Activated CD4-positive, alpha-beta T cell treated with anti-CD3 and anti-CD28 coated beads, Interleukin-2, amount 10 ng/mL, durations not matched to agents 7 days and 5 days (primary cell): ENCODE measurements at regions not wholly inside any gene's neighbourhood (a gene's known extent, or its start where the extent isn't known, plus 50 kb on each side); places are given as distances from the start of the nearest gene placed in this dataset.
"Not testable (repeated sequence)": the region's sequence is repeated elsewhere in the genome, so short reads cannot be mapped to it uniquely, and the experiment has no call there.

Source experiments
- CTCF ChIA-PET: fragments of 350-600 bp; sonication (Branson Sonifier 250); formaldehyde crosslinking; loops from one replicate; lab custom pipeline; 2021; ENCODE audit warnings: antibody characterized with exemption; lab: Charles Lee
- POLR2A ChIA-PET: fragments of 350-600 bp; sonication (Branson Sonifier 250); formaldehyde crosslinking; loops from one replicate; lab custom pipeline; 2021; ENCODE audit warnings: antibody characterized with exemption; lab: Charles Lee
- DNase-seq: peaks from one replicate; pipeline ENCODE4 v3.0.0-alpha.2; 2020
- H3K27ac Mint-ChIP-seq: one replicate; pipeline ENCODE4 v1.8.0; 2021; ENCODE audit warnings: mild to moderate bottlenecking, moderate library complexity, mixed read lengths
- H3K27me3 Mint-ChIP-seq: one replicate; pipeline ENCODE4 v1.8.0; 2021; ENCODE audit warnings: mixed read lengths
- H3K36me3 Mint-ChIP-seq: one replicate; pipeline ENCODE4 v1.8.0; 2021; ENCODE audit warnings: low read depth, mixed read lengths
- H3K4me1 Mint-ChIP-seq: one replicate; pipeline ENCODE4 v1.8.0; 2021; ENCODE audit warnings: mixed read lengths
- H3K4me3 Mint-ChIP-seq: one replicate; pipeline ENCODE4 v1.8.0; 2021; ENCODE audit warnings: mild to moderate bottlenecking, moderate library complexity, mixed read lengths
- H3K9me3 Mint-ChIP-seq: one replicate; pipeline ENCODE4 v1.8.0; 2021; ENCODE audit warnings: mixed read lengths

DNA sequence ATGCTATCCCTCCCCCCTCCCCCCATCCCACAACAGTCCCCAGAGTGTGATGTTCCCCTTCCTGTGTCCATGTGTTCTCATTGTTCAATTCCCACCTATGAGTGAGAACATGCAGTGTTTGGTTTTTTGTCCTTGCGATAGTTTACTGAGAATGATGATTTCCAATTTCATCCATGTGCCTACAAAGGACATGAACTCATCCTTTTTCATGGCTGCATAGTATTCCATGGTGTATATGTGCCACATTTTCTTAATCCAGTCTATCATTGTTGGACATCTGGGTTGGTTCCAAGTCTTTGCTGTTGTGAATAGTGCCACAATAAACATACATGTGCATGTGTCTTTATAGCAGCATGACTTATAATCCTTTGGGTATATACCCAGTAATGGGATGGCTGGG lies 701.3 kb downstream of the PLOD2 start:
- POLR2A ChIA-PET, H3K4me3 Mint-ChIP-seq, H3K4me1 Mint-ChIP-seq, H3K27ac Mint-ChIP-seq, H3K36me3 Mint-ChIP-seq, CTCF ChIA-PET, H3K9me3 Mint-ChIP-seq, DNase-seq, H3K27me3 Mint-ChIP-seq: not testable (repeated sequence)

DNA sequence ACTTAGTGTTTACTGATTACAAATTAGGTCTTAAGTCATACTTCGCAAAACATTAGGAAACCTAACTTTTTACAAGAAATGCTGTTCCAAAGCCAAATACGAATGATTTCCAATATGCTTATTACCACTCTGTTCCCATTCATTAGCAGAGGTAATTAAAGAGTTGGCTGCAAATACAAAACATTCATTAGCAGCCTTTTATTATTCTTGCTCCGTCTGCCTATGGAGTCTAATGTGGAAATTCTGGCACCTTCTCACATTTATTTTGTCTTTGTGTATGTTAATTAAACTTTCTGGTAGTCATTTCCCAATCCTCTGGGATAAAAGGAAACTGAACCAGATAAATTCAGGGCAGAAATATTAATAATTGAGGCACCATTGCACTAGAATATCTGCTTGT lies 689.0 kb downstream of the PLOD2 start:
- DNase-seq: no peak
- Mint-ChIP-seq H3K4me1 (no peaks in the 10 kb centered on the region), H3K27ac (no peak overlapping the region), H3K9me3 (peaks cover 4% of the 10 kb centered on the region), H3K4me3 (no peak overlapping the region), H3K36me3 (no peaks in the 10 kb centered on the region), H3K27me3 (no peaks in the 10 kb centered on the region)
- CTCF ChIA-PET: no interaction called here
- POLR2A ChIA-PET: no interaction called here

DNA sequence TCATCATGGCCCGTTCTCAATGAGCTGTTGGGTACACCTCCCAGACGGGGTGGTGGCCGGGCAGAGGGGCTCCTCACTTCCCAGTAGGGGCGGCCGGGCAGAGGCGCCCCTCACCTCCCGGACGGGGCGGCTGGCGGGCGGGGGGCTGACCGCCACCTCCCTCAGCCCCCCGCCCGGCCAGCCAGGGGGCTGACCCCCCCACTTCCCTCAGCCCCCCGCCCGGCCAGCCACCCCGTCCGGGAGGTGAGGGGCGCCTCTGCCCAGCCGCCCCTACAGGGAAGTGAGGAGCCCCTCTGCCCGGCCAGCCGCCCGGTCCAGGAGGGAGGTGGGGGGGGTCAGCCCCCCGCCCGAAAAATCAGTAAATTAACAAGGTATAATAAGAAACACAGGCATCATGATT lies 678.2 kb downstream of the PLOD2 start:
- H3K4me1 Mint-ChIP-seq, H3K4me3 Mint-ChIP-seq, CTCF ChIA-PET, H3K27me3 Mint-ChIP-seq, H3K9me3 Mint-ChIP-seq, POLR2A ChIA-PET, H3K27ac Mint-ChIP-seq, DNase-seq, H3K36me3 Mint-ChIP-seq: not testable (repeated sequence)

DNA sequence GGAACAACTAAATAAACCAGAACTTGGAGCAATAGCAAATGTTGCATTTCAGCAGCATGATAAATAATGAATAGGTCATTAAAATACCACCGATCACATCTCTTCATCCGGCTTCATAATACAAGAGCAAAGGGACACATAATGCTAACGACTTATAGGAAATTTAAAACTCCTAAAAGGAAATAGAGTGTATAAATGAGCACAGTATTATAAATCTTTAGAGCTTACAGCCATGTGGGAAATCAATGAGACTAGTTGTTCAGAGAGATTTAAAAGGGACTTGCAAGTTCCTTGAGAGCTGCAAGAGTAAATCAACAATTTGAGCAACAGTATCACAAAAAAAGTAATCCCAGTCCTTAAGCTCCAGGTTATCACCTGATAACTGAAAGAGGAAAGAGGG lies 677.0 kb downstream of the PLOD2 start:
- Mint-ChIP-seq H3K27ac (no peak overlapping the region), H3K9me3 (peaks cover 4% of the 10 kb centered on the region), H3K4me3 (no peak overlapping the region), H3K4me1 (no peaks in the 10 kb centered on the region), H3K27me3 (no peaks in the 10 kb centered on the region), H3K36me3 (no peaks in the 10 kb centered on the region)
- ChIA-PET POLR2A (no interaction called here), CTCF (interaction anchor here (0.6 kb wide), 1 partner anchor 333 kb away, joined by 4 read pairs; no protein-coding TSS in a partner anchor)
- DNase-seq: no peak

DNA sequence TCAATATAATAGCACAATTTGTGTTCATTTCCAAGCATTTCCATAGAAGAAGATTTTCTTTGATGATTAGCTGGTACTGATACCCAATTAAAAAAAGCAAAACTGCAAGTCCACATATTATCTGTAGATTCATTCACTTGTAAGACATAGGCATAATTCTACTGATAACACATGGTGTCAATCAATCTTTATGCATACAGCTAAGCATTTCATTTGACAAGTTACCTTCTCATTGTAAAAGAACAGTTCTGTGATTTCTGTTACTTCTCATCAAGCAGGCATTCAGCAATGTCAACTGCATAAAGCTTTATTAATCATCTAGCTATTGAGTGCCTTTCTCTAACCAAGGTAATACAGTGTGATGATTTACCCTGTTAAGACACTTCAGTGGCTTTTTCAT lies 672.0 kb downstream of the PLOD2 start:
- no peak overlapping the region for H3K27ac Mint-ChIP-seq
- H3K9me3 Mint-ChIP-seq: no peaks in the 10 kb centered on the region
- no peaks in the 10 kb centered on the region for H3K4me1 Mint-ChIP-seq
- ChIA-PET POLR2A (no interaction called here), CTCF (no interaction called here)
- no peak for DNase-seq
- H3K4me3 Mint-ChIP-seq: no peak overlapping the region
- no peaks in the 10 kb centered on the region for H3K36me3 Mint-ChIP-seq
- no peaks in the 10 kb centered on the region for H3K27me3 Mint-ChIP-seq

DNA sequence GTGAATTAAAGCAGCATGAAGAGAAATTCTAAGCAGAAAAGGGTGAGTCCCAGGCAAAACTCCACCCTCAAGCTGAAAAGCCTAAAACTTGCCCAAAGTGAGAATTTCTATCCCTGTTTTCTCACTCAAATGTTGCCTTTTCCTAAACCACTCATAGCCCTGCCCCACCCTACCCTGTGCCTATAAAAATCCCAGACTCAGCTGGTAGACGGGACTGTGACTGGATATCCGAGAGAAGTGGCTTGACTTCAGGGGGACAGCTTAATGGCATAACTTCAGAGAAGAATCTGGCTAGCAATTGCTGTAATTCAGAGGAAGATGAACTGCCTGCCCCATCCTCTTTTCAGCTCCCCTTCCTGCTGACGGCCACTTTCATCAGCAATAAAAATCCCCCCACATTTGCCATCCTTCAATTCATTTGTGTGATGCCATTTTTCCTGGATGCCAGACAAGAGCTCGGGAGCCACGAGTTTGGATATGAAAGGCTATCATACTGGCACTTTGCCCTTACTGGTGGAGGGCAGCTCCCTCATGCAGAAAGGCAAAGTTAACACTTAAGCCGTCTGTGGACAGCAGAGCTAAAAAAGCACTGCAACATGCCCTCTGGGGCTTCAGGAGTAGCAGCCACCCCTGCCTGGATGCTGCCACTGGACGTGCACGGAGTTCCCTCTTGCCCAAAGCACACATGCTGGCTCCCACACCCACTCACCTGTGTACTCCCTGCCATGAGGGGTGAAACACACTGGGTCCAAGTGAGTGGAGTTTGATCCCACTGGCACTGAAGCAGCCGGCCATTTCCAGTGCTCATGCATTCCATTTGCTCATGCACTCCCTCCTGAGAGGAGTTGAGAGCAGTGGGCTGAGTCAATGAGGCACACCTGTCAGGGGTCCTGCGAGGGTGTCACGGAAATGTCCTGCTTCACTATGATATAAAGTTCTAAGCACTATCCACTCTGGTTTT lies 670.6 kb downstream of the PLOD2 start:
- no peak for DNase-seq
- ChIA-PET POLR2A (no interaction called here), CTCF (no interaction called here)
- Mint-ChIP-seq H3K27ac (no peak overlapping the region), H3K4me3 (no peak overlapping the region), H3K9me3 (no peaks in the 10 kb centered on the region), H3K36me3 (no peaks in the 10 kb centered on the region), H3K27me3 (no peaks in the 10 kb centered on the region), H3K4me1 (no peaks in the 10 kb centered on the region)

DNA sequence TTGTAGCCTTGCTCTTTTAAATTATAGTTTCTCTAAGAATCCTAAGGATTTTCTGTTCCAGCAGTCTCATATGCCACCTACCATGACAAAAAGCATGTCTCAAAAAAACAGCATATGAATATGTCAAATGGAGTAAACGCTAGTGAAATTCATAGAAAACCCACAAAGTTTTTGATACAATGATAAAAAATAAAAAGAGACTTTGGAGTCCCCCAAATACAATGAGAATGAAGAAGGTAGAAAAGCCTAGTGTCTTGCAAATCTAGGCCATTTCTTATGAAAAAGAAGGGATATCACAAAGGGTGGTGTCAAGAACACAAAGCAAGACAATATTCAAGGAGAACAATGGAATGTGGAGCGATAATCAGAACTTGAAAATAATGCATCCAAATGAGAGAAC lies 668.5 kb downstream of the PLOD2 start:
- CTCF ChIA-PET: no interaction called here
- POLR2A ChIA-PET: no interaction called here
- H3K36me3 Mint-ChIP-seq: no peaks in the 10 kb centered on the region
- no peaks in the 10 kb centered on the region for H3K4me1 Mint-ChIP-seq
- H3K4me3 Mint-ChIP-seq: no peak overlapping the region
- H3K27me3 Mint-ChIP-seq: no peaks in the 10 kb centered on the region
- no peaks in the 10 kb centered on the region for H3K9me3 Mint-ChIP-seq
- no peak overlapping the region for H3K27ac Mint-ChIP-seq
- no peak for DNase-seq

DNA sequence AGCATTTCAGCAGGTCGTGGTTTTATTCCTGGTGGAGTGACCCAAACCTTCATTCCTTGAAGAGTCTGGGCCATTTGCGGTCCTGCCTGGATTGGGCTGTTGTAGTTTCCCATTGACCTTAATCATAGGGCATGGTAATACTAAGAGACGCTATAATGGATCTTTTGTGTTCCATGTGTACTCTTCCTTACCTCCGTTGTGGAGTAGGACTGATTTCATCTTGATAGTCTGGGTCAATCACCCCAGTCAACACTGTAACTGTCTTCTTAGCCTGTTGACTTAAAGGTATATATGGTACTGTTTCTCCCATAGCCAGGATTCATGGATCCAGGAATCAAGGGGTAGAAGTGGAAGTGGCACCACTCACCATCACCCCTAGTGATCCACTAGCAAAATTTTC lies 643.6 kb downstream of the PLOD2 start:
- CTCF ChIA-PET, POLR2A ChIA-PET, H3K27me3 Mint-ChIP-seq, H3K4me3 Mint-ChIP-seq, H3K4me1 Mint-ChIP-seq, DNase-seq, H3K9me3 Mint-ChIP-seq, H3K36me3 Mint-ChIP-seq, H3K27ac Mint-ChIP-seq: not testable (repeated sequence)

DNA sequence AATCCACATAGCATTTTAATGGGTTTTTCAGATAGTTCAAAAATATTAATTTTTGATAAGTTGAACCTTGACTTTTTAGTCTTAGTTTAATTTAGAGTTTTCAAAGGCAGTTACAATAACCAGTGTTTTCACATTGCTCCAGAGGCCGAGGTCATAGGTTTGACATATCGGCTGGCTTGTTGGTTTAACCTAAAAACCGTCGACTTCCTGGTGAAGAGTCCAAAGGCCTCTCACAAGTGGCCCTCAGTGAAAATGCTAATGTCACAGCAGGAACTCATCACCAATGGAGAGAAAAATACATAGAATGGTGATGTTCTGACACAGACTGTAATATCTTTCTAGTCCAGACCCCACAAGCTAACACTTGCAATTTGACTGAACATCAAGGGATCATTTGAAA lies 642.3 kb downstream of the PLOD2 start:
- Mint-ChIP-seq H3K36me3 (no peaks in the 10 kb centered on the region), H3K4me3 (no peak overlapping the region), H3K4me1 (no peaks in the 10 kb centered on the region), H3K9me3 (no peaks in the 10 kb centered on the region), H3K27ac (no peak overlapping the region), H3K27me3 (no peaks in the 10 kb centered on the region)
- ChIA-PET CTCF (no interaction called here), POLR2A (no interaction called here)
- no peak for DNase-seq

DNA sequence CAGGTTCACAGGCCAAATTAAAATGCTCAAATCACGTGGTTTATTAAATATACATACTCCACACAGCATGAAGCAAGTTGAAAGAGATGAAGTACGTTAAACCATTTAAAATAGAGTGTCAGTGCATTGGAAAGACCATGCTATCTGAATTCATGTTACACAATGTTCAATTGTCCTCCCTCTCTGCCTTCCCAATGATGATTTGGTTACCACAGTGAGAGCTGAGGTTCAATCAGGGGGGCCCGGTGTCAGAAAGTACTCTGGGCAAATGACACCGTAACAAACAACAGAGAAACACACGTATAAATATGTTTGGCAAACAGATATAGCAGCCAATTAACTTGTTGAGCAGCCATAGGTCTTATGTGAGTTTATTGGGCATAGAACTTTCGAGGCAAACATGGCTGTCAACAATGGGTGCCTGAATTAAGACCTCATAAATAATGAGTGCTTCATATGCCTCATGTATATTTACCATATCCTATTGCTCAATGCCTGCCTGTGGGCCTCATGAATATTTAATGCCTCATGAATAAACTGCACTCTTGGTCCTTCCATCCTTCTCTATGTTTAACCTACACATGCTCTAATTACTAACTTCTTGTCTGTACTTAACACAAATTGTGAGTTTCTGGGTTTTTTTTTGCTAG lies 641.5 kb downstream of the PLOD2 start:
- Mint-ChIP-seq H3K9me3 (no peaks in the 10 kb centered on the region), H3K4me3 (no peak overlapping the region), H3K4me1 (no peaks in the 10 kb centered on the region), H3K27ac (no peak overlapping the region), H3K36me3 (no peaks in the 10 kb centered on the region), H3K27me3 (no peaks in the 10 kb centered on the region)
- no peak for DNase-seq
- CTCF ChIA-PET: no interaction called here
- POLR2A ChIA-PET: no interaction called here

DNA sequence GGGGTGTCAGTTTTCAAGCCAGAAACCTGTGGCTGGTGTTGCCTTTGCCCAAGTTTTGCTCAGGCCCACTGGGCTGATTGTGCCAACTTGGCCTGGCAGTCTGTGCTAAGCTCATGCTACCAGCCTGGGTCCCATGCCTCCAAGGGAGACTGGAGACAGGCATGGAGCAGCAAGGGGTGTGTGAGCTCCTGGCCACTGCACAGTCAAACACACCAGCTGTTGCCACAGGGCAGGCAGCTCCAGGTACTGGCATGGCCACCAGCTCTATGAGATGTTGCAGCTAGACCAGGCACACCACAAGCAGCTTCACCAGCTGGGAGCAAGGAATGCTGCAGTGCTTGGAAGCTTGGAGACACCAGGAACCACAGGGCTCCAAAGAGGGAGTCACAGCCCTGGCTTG lies 638.8 kb downstream of the PLOD2 start:
- DNase-seq: no peak
- no peaks in the 10 kb centered on the region for H3K27me3 Mint-ChIP-seq

DNA sequence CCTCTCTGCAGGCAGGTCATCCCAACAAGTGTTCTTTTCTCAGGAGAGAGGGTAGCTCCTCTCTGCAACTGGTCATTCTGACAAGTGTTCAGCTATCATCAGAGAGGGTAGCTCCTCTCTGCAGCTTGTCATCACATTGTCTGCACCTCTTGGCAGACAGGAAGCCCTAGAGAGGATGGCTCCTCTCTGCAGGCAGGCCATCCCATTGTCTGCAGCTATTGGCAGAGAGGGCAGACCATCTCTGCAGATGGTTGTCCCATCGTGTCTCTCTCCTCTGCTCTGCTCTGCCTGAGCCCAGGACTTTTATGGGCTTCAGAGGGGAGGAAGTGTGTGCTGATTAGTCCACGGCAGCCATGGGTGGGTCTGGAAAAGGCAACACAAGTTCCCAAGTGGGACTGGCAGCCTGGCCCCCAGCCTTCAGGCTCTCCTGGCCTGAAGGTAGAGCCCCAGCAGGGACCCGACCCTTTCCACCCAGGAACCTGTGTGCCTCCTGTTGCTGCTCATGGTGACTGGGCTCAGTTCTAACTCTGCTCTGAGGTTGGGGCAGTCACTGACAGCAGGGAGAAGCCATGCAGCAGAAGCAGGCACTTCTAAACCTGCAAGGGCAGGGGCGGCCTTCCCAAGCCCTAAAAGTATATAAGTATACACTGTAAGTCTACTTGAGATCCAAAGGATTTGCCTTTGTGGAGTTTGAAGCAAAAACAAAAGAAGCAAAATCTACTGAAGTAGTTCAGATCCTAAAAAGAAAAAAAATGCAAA lies 637.9 kb downstream of the PLOD2 start:
- Mint-ChIP-seq H3K4me3 (no peak overlapping the region), H3K9me3 (no peaks in the 10 kb centered on the region), H3K36me3 (no peaks in the 10 kb centered on the region), H3K27ac (no peak overlapping the region), H3K4me1 (no peaks in the 10 kb centered on the region), H3K27me3 (no peaks in the 10 kb centered on the region)
- DNase-seq: no peak
- POLR2A ChIA-PET: no interaction called here
- CTCF ChIA-PET: no interaction called here

More for the DNA sequence above, 638.8 kb downstream of the PLOD2 start:
- no peaks in the 10 kb centered on the region for H3K4me1 Mint-ChIP-seq
- H3K4me3 Mint-ChIP-seq: no peak overlapping the region
- H3K27ac Mint-ChIP-seq: no peak overlapping the region
- no peaks in the 10 kb centered on the region for H3K9me3 Mint-ChIP-seq
- ChIA-PET POLR2A (no interaction called here), CTCF (no interaction called here)
- H3K36me3 Mint-ChIP-seq: no peaks in the 10 kb centered on the region

DNA sequence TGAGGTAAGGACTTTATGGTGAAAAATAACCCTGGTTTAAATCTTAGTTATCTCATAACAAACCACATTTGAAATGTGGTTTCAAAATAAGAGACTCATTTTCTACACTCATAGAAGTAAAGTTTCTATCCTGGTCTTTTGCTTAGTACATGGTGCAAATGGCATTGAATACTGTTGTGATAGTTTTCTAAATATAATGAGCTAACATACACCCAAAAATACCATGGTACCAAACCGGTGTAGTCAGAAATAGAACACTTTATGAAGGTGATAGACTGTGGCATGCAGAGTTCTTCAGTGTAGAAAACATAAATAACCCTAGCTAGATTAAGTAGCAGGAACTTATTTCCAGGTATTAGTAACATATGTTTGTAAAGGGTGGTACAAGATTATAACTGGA lies 629.4 kb downstream of the PLOD2 start:
- POLR2A ChIA-PET: no interaction called here
- Mint-ChIP-seq H3K36me3 (no peaks in the 10 kb centered on the region), H3K4me3 (no peak overlapping the region), H3K9me3 (no peaks in the 10 kb centered on the region), H3K27me3 (no peaks in the 10 kb centered on the region), H3K4me1 (no peaks in the 10 kb centered on the region), H3K27ac (no peak overlapping the region)
- no peak for DNase-seq
- CTCF ChIA-PET: interaction anchor here (0.6 kb wide), 1 partner anchor 12 kb away, joined by 3 read pairs; no protein-coding TSS in a partner anchor
